DMS 273 (cell line): ENCODE measurements at regions not wholly inside any gene's neighbourhood (a gene's known extent, or its start where the extent isn't known, plus 50 kb on each side); places are given as distances from the start of the nearest gene placed in this dataset.
A peak's percentile ranks its signal among the peaks of the same experiment; 100 is the strongest.
"Not testable (repeated sequence)": the region's sequence is repeated elsewhere in the genome, so short reads cannot be mapped to it uniquely, and the experiment has no call there.

Experiments
- DNase-seq: peaks from one replicate; lab custom pipeline; 2025; ENCODE audit not compliant: unreplicated experiment; lab: John Stamatoyannopoulos, UW

- not testable (repeated sequence) for DNase-seq
Measured at GRCh38 chr3:76315906-76316305, 530.6 kb upstream of the ZNF717 start.

DNA sequence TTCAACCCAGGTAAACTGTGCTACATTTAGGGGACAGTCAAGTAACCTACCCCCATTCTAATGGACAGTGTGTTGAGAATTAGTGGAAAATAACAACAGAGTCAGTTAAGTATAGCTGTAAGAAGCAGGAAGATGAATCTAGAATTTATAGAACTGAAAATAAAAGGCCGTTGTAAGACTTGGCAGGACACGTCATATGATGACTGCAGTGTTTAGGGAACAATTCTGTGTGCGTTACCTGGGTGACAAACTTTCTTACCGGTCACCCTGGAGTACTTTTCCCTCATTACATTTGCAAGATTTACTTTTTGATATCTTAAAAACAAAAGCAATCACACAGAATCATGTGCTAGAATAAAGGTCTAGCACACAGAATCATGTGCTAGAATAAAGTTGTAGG, 536.3 kb upstream of the ZNF717 start:
- DNase-seq: no peak

GRCh38 chr3:76324101-76324500, 538.8 kb upstream of the ZNF717 start:
- no peak for DNase-seq

GRCh38 chr3:76345878-76346277, 560.5 kb upstream of the ZNF717 start:
- DNase-seq: no peak

DNA sequence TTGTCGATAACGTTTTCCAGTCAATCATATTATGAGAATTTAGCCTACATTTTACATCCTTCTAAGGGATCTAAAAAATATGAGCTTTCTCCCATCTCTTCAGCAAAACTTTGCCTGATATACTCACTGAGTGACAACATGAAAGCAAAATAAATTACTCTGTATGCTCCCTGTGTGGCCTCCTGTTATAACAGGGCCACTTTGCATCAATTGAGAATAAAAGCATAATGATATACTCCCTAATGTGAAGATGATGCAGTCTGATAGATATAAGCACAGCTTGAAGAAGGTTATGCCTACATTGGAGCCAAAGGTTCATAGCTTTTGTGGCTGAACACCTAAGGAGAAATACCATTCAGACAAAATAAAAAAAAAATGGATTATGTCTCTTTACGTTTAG, 561.3 kb upstream of the ZNF717 start:
- no peak for DNase-seq

DNA sequence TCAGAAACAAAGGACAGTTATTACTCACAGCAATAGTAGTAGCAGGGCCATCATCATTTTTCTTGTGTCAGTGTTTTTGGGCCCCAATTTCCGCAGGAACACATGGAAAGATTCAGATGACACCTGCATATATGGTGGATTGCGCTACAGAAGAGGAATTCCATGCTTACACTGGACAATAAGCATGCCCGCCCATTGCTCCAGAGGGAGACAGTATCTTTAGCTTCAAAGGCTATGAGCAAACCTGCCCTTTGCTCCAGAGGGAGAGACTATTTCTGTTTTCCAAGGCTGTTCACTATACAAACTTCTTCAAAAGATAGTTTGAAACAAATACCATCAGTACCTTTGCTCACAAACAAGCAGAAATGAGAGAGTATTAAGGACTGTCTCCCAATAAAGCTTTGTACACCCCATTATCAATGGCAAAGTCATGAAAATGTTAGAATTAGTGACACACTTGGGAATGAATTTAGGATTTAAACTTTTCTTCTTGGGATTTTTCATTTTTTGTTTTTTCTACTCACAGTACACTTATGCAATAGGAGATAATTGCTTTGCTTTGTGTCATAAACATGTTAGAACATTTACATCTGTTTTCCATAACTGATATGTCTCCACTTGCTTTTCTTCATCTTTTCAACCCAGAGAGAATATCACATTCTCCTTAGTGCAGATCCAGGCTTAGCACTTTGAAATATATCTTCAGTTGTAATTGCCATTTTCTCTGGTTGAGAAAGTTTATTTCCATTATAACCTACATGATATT, 564.5 kb upstream of the ZNF717 start:
- DNase-seq: no peak

GRCh38 chr3:76352051-76352450, 566.7 kb upstream of the ZNF717 start:
- no peak for DNase-seq

GRCh38 chr3:76352511-76353284, 567.3 kb upstream of the ZNF717 start:
- no peak for DNase-seq

DNA sequence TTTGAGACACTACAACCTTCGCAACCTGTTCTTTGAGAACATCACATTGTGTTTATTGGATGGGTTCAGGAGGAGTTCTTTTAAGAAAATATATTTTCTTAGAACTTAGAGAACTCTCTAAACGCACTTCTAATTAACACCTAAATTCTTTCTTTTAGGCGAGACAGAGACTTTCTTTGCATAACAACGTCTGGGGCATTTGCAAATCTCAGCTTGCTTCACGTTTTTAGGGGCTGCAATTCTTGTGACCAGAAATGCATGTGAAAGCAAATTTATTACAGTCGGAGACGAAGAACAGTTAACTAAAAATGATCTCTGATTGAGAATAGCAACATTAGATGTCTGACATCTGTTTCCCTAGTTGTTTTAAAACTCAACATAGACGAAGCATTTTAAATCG, 568.3 kb upstream of the ZNF717 start:
- no peak for DNase-seq

GRCh38 chr3:76361010-76361409, 575.7 kb upstream of the ZNF717 start:
- DNase-seq: no peak

- DNase-seq: no peak
Measured at GRCh38 chr3:76362643-76363042, 577.3 kb upstream of the ZNF717 start.

GRCh38 chr3:76365275-76365674, 579.9 kb upstream of the ZNF717 start:
- DNase-seq: no peak

- no peak for DNase-seq
Measured at GRCh38 chr3:76367281-76367680, 581.9 kb upstream of the ZNF717 start.

GRCh38 chr3:76369170-76369569, 583.8 kb upstream of the ZNF717 start:
- peak; percentile 60 for DNase-seq

DNA sequence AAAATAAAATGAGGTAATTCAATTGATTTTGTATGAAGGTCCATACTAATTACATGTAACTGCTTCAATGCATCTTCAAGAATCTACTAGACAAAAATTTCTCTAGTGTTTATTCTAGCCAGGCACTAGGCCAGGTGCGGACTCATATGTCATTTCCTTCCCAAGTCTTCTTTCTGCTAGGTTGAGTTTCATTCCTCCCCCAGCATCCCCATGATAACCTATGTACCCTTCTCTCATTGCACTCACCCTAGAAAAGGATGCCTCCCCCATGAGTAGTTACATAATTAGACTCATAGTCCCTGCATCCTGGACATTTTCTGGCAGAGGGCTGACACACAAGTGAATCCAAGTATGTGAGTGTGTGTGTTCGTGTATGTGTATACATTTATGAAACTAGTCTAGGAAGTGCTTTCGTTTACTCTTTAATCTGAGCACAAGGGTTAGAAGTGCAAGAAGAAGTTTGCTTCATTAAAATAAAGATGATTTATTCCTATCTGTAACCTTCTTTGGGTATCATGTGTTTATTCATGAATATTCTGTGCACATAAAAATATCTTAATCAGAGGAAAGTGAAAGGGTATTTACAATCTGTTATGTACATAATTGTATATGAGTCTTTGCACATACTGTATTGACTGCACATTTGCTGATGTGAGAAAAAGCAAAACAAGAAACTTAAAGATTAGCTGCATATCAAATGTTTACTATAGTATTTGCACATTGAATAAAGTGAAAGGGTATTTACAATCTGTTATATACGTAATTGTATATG, 585.6 kb upstream of the ZNF717 start:
- DNase-seq: no peak

DNA sequence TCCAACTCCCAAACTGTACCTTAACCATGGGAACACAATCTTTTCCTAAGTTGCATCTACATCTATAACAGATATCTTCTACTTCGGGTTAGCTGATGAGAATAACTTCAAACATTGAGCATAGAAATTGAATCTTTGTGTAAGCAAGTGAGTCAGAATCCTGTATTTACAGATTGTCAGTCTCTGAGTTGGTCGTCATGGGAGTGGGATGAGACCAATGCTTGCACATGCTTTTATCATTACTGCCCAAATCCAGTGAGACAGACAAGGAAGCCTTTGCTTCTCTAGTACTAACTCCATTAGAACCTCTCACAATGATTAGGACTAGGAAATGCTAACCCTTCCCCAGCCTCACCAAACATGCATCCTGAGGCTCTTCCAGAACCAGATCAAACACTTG, 587.1 kb upstream of the ZNF717 start:
- no peak for DNase-seq

DNA sequence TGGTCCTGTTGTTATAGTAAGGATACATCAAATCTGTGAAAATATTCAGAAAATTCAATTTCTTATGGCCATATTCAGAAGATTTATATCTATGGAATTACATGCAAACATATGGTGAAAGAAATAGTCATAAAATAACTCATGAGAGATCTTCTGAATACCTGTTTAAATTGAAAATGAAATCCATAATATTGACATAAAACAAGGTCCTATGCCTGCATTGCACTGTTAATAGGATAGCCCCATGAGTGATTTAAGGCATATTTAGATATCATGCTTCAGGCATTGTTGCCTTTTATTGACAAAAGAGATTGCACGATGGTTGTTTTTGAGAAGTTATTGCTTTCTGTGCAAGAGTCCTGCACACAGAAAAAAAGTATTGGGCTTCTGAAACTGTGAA, 591.7 kb upstream of the ZNF717 start:
- DNase-seq: no peak

DNA sequence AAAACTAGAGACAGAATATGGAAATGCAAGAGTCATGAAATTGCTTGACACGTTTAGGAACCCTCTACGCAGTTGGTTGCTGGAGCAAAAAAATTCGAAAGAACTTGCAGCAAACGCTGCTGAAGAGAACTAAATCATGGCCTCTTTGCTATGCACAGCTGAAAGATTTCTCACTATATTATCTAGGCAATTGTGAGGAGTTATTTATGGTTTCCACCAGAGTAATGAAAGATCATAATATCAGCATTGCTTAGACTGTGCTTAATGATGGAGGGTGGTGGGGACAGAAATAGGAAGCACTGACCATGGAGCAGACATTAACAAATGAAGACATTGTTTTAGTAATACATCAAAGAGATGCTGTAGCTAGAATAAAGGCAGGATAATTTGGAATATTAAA, 593.4 kb upstream of the ZNF717 start:
- no peak for DNase-seq

- peak; percentile 42 for DNase-seq
Measured at GRCh38 chr3:76383781-76384180, 598.4 kb upstream of the ZNF717 start.

DNA sequence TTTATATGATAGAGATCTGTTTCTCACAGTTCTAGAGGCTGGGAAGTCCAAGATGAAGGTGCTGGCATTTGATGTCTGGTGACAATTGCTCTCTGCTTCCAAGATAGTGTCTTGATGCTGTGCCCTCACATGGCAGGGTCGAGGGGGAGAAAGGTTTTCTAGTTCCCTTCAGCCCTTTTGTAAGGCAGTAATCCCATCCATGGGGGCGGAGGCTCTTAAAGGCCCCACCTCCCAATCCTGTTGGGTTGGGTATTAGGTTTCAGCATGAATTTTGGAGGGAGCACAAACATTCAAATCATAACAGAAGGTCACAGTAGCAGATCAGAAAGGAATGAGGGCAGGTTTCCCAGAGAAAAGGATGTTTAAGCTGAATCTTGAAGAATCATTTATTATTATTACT, 601.7 kb upstream of the ZNF717 start:
- peak; percentile 2 for DNase-seq

- DNase-seq: no peak
Measured at GRCh38 chr3:76400141-76400540, 614.8 kb upstream of the ZNF717 start.

DNA sequence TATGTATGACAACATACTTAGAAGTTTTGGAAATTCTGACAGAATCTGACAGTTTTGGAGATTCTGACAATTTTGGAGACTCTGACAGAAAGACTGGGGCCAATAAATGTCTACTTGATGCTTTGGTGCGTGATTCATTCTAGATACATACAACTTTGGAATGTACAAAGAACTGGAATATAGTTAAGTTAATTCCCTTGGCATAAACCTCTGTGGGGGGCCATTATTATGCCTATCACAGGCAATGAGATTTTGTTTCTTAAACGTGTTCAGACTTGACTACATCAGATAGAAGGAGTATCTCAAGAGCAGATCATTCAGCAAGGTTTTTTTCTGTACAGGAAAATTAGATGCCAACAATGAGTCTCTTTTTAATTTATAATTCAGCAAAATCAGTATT, 617.6 kb upstream of the ZNF717 start:
- DNase-seq: no peak
